ENCODE measurements at regions not wholly inside any gene's neighbourhood (a gene's known extent, or its start where the extent isn't known, plus 50 kb on each side); places are given as distances from the start of the nearest gene placed in this dataset.
"Not testable (repeated sequence)": the region's sequence is repeated elsewhere in the genome, so short reads cannot be mapped to it uniquely, and the experiment has no call there.

DNA sequence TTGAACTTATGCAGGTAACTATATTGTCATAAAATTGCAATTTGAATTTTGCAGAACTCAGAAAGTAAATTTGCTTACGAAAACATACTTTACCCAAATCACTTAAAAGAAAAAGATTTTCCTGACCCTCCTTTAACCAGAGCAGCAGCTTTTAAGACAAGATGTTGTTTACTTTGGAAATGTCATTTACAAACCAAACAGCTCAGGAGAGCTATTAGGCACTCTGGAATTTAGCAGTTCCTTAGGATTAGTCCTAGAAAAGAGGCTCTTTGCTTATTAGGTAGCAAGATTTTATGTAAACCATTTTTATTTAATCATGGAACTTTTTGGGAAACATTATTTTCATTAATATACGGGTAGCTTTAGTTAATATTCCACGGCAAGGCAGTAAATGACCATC, 765.7 kb upstream of the POU3F4 start:
- Histone ChIP-seq H3K27me3 (replicated peaks in 1 of 4; ENCODE audit: control insufficient read depth in 3 of 4, extremely low read depth in 1 of 4, insufficient read depth in 3 of 4, low read length in 3 of 4) (no peaks in the 10 kb centered on the region), H4K8ac (ENCODE audit: extremely low read depth, insufficient read depth, low read length) (no peak overlapping the region), H2BK15ac (ENCODE audit: low read length) (no peak overlapping the region), H3K36me3 (ENCODE audit: control insufficient read depth in 2 of 4, insufficient read depth in 4 of 4, low read length in 3 of 4) (no peaks in the 10 kb centered on the region), H4K5ac (ENCODE audit: insufficient read length, low read depth, low read length) (no peak overlapping the region), H3K4me2 (ENCODE audit: insufficient read depth in 1 of 2, low read depth in 2 of 2, low read length in 2 of 2) (no peak overlapping the region), H2AFZ (ENCODE audit: low read length) (no peak overlapping the region), H2BK20ac (ENCODE audit: low read length) (no peak overlapping the region), H3K4ac (replicated peaks; ENCODE audit: insufficient read length, low read depth, low read length) (no peak overlapping the region), H3K4me3 (ENCODE audit: extremely low read depth in 1 of 4, insufficient read depth in 2 of 4, low read depth in 3 of 4, low read length in 4 of 4) (no peak overlapping the region), H3K4me1 (replicated peaks in 1 of 4; ENCODE audit: control insufficient read depth in 3 of 4, insufficient read depth in 4 of 4, low read length in 3 of 4) (peaks cover 0 to 5% (median 0%) of the 10 kb centered on the region in 4 experiments; a peak in 2 of 7 replicates), H3K79me1 (ENCODE audit: low read depth, low read length) (no peaks in the 10 kb centered on the region), H3K9me3 (ENCODE audit: insufficient read depth in 2 of 2, low read depth in 1 of 2, low read length in 1 of 2) (no peaks in the 10 kb centered on the region), H4K91ac (replicated peaks; ENCODE audit: insufficient read length, low read length) (no peak overlapping the region), H2AK5ac (ENCODE audit: low read depth, low read length) (no peak overlapping the region), H3K23ac (ENCODE audit: insufficient read length) (no peak overlapping the region), H2BK120ac (replicated peaks; ENCODE audit: low read depth, low read length) (no peak overlapping the region), H4K20me1 (replicated peaks in 1 of 2; ENCODE audit: control insufficient read depth in 1 of 2, insufficient read depth in 2 of 2, low read length in 2 of 2) (no peaks in the 10 kb centered on the region), H3K18ac (ENCODE audit: extremely low read depth, low read length) (no peak overlapping the region), H2BK5ac (ENCODE audit: low read depth, low read length) (no peak overlapping the region), H2BK12ac (ENCODE audit: low read depth, low read length) (no peak overlapping the region), H3K23me2 (ENCODE audit: low read depth, low read length) (no peaks in the 10 kb centered on the region), H3K56ac (replicated peaks; ENCODE audit: insufficient read length, low read depth, low read length) (no peak overlapping the region), H3K27ac (ENCODE audit: low read depth, low read length) (no peak overlapping the region), H3K79me2 (ENCODE audit: control insufficient read depth in 1 of 2, insufficient read depth in 2 of 2, low read length in 2 of 2) (no peaks in the 10 kb centered on the region), H3K9ac (replicated peaks in 1 of 4; ENCODE audit: extremely low read depth in 1 of 4, low read depth in 3 of 4, low read length in 3 of 4) (no peak overlapping the region), H3K14ac (ENCODE audit: insufficient read length) (no peak overlapping the region)
- TF ChIP-seq RAD21 (IDR thresholded peaks at IDR 0.05 in 1 of 2, conservative IDR thresholded peaks at IDR 0.05 in 1 of 2; ENCODE audit: low read depth in 2 of 2, low read length in 2 of 2), result no peak
- WGBS, 2 experiments (ENCODE audit: extremely low coverage in 1 of 2, insufficient coverage in 1 of 2, insufficient read length in 1 of 2, insufficient replicate concordance in 2 of 2, low coverage in 1 of 2, low lambda C conversion rate in 2 of 2, missing lambda C conversion rate in 1 of 2), result 93% methylated on average over 2 of the region's 3 CpGs; no CpG with 5 or more reads in 1 of the 2 experiments
- DNase-seq (ENCODE audit: low read depth in 1 of 2, low spot score in 2 of 2) (no peak), FAIRE-seq (no peak)
- ChIA-PET CTCF (ENCODE audit: partially characterized antibody) (no interaction called here), POLR2A (ENCODE audit: partially characterized antibody) (no interaction called here)

DNA sequence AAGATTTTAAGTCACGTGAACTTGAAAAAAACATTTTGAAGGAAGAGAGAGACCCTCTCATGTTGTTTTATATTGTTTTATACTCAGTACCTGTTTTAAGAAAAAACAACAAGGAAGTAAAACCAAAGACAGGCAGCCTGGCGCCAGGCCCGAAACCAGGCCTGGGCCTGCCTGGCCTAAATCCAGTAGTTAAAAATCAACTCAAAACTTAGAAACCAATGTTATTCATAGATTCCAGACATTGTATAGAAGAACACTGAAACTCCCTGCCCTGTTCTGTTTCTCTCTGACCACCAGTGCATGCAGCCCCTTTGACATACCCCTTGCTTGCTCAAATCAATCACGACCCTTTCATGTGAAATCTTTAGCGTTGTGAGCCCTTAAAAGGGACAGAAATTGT, 762.4 kb upstream of the POU3F4 start:
- FAIRE-seq; H2BK5ac ChIP-seq (ENCODE audit: low read depth, low read length); H3K9ac ChIP-seq (replicated peaks in 1 of 4; ENCODE audit: extremely low read depth in 1 of 4, low read depth in 3 of 4, low read length in 3 of 4); H4K91ac ChIP-seq (replicated peaks; ENCODE audit: insufficient read length, low read length); H3K79me1 ChIP-seq (ENCODE audit: low read depth, low read length); H3K18ac ChIP-seq (ENCODE audit: extremely low read depth, low read length); H4K5ac ChIP-seq (ENCODE audit: insufficient read length, low read depth, low read length); H4K20me1 ChIP-seq (replicated peaks in 1 of 2; ENCODE audit: control insufficient read depth in 1 of 2, insufficient read depth in 2 of 2, low read length in 2 of 2); H3K27ac ChIP-seq (ENCODE audit: low read depth, low read length); H3K4ac ChIP-seq (replicated peaks; ENCODE audit: insufficient read length, low read depth, low read length); H2BK15ac ChIP-seq (ENCODE audit: low read length); H3K14ac ChIP-seq (ENCODE audit: insufficient read length); CTCF ChIA-PET (ENCODE audit: partially characterized antibody); POLR2A ChIA-PET (ENCODE audit: partially characterized antibody); H3K27me3 ChIP-seq (replicated peaks in 1 of 4; ENCODE audit: control insufficient read depth in 3 of 4, extremely low read depth in 1 of 4, insufficient read depth in 3 of 4, low read length in 3 of 4); H3K4me2 ChIP-seq (ENCODE audit: insufficient read depth in 1 of 2, low read depth in 2 of 2, low read length in 2 of 2); DNase-seq (ENCODE audit: low read depth in 1 of 2, low spot score in 2 of 2); H3K9me3 ChIP-seq (ENCODE audit: insufficient read depth in 2 of 2, low read depth in 1 of 2, low read length in 1 of 2); H2AK5ac ChIP-seq (ENCODE audit: low read depth, low read length); H3K4me3 ChIP-seq (ENCODE audit: extremely low read depth in 1 of 4, insufficient read depth in 2 of 4, low read depth in 3 of 4, low read length in 4 of 4); H4K8ac ChIP-seq (ENCODE audit: extremely low read depth, insufficient read depth, low read length); H3K36me3 ChIP-seq (ENCODE audit: control insufficient read depth in 2 of 4, insufficient read depth in 4 of 4, low read length in 3 of 4); H3K23me2 ChIP-seq (ENCODE audit: low read depth, low read length); H3K79me2 ChIP-seq (ENCODE audit: control insufficient read depth in 1 of 2, insufficient read depth in 2 of 2, low read length in 2 of 2); H2BK120ac ChIP-seq (replicated peaks; ENCODE audit: low read depth, low read length); H3K56ac ChIP-seq (replicated peaks; ENCODE audit: insufficient read length, low read depth, low read length); H3K23ac ChIP-seq (ENCODE audit: insufficient read length); H2AFZ ChIP-seq (ENCODE audit: low read length); H3K4me1 ChIP-seq (replicated peaks in 1 of 4; ENCODE audit: control insufficient read depth in 3 of 4, insufficient read depth in 4 of 4, low read length in 3 of 4); H2BK20ac ChIP-seq (ENCODE audit: low read length); H2BK12ac ChIP-seq (ENCODE audit: low read depth, low read length): not testable (repeated sequence)
- WGBS, 2 experiments (ENCODE audit: extremely low coverage in 1 of 2, insufficient coverage in 1 of 2, insufficient read length in 1 of 2, insufficient replicate concordance in 2 of 2, low coverage in 1 of 2, low lambda C conversion rate in 2 of 2, missing lambda C conversion rate in 1 of 2), result 85% methylated on average over 5 of the region's 5 CpGs; no CpG with 5 or more reads in 1 of the 2 experiments

Measured in H1 (cell line).